Fibroblast of skin of left quadriceps (primary cell): ENCODE measurements at regions not wholly inside any gene's neighbourhood (a gene's known extent, or its start where the extent isn't known, plus 50 kb on each side); places are given as distances from the start of the nearest gene placed in this dataset.
"Not testable (repeated sequence)": the region's sequence is repeated elsewhere in the genome, so short reads cannot be mapped to it uniquely, and the experiment has no call there.

Experiments used
- DNase-seq, 2 experiments: peaks; one replicate each; pipeline ENCODE4 v3.0.0-alpha.2; 2013; ENCODE audit warnings: low read depth in 2 of 2

DNA sequence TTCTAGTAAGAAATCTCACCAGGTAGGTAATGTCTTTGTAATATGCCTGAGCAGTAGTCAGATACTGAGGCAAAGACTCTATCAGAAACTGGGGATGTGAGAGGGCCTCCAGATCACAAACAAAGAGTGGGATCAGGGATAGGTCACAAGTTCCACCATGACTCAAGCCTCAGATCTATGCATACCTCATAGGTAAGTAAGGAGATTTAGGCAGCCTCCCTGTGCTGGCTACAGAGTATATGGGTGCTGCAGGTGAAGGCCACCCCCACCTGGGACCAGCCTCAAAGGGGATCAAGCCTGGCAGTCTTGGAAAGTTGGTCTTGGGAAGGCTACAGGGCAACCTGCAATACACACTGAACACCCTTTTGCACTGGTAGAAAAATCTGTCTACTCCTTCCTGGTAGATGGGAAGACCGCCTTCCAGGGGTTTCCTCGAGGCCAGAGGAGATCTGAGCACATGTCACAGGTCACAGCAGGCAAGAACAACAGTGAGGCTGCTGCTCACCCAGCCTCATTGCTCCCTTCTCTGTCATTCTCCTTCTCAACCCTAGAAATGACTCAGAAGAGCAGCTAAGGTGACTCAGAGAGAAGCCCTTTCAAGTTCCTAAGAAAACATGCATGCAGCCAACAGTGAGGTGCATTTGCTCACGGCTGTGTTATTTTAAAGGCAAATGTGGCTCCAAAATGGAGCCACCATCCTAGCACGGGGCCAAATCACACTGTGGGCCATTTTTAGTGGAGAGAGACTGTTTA is 143.4 kb upstream of the CDKN3 start:
- peak; percentile 46 to 48 for DNase-seq

DNA sequence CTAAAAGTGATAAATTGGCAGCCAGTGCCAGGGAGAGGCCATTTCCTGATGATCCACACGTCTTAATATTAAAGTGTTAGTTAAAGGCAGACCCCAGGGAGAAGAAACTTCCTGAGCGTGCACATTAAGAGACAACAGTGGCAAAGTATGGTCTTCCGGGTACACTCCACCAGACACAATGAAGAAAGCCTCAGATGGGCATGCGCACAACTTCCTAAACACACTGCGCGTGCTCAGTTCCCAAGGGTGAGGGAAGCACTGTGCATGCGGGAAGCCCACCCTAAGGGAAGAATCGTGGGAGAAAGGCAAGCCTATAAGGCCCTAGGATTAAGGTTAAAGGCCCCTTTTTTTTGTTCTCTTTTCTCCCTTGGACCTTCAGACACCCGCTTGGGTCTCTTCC is 140.7 kb upstream of the CDKN3 start:
- DNase-seq, result no peak

DNA sequence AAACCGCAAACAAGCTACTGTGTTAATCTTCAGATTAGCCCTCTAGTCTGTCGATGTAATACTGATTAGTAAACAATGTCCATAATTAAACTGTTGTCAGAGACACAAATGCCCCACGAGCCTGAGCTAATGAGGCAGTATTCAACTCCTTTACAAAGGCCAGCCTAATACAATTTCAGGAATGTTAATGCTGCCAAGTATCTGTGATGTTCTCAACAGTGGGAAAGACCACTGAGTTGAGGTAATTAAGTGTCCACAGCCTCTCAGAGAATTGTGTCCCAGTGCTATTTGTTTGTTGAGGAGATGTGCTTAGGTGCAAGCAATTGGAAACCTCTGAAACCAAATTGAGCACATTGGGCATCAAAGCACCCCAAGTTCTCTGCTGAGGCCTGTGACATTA is 139.4 kb upstream of the CDKN3 start:
- no peak for DNase-seq

- no peak for DNase-seq
Observed at GRCh38 chr14:54258382-54258781, 138.4 kb upstream of the CDKN3 start.

- DNase-seq, result no peak
Observed at GRCh38 chr14:54259821-54260220, 137.0 kb upstream of the CDKN3 start.

GRCh38 chr14:54261283-54261682 is 135.5 kb upstream of the CDKN3 start:
- DNase-seq, result no peak

GRCh38 chr14:54266616-54267015 is 130.2 kb upstream of the CDKN3 start:
- not testable (repeated sequence) for DNase-seq

GRCh38 chr14:54267172-54267571 is 129.6 kb upstream of the CDKN3 start:
- no peak for DNase-seq

GRCh38 chr14:54275997-54276725 is 120.6 kb upstream of the CDKN3 start:
- DNase-seq, result no peak

DNA sequence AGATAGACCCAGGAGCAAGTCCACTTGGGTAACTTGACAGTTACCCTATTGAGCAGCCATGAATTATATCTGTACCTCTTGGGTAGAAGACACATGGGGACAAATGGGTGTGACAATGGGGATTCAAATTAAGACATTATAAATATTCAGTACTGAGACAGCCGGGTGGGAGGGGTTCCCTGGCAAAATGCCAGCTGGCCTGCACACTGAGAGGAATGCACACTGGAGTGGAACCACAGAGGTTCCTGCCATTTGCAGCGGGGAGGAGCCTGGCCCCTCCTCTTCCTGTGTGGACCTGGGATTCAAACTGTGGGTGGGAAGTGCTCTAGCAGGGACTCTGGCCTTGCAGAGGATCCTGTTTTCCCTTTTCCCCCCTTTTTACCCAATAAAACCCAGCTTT is 118.7 kb upstream of the CDKN3 start:
- no peak for DNase-seq

GRCh38 chr14:54278665-54279295 is 118.0 kb upstream of the CDKN3 start:
- no peak for DNase-seq

- DNase-seq, result no peak
Observed at GRCh38 chr14:54282849-54283248, 114.0 kb upstream of the CDKN3 start.

GRCh38 chr14:54285030-54285429 is 111.8 kb upstream of the CDKN3 start:
- DNase-seq, result no peak

DNA sequence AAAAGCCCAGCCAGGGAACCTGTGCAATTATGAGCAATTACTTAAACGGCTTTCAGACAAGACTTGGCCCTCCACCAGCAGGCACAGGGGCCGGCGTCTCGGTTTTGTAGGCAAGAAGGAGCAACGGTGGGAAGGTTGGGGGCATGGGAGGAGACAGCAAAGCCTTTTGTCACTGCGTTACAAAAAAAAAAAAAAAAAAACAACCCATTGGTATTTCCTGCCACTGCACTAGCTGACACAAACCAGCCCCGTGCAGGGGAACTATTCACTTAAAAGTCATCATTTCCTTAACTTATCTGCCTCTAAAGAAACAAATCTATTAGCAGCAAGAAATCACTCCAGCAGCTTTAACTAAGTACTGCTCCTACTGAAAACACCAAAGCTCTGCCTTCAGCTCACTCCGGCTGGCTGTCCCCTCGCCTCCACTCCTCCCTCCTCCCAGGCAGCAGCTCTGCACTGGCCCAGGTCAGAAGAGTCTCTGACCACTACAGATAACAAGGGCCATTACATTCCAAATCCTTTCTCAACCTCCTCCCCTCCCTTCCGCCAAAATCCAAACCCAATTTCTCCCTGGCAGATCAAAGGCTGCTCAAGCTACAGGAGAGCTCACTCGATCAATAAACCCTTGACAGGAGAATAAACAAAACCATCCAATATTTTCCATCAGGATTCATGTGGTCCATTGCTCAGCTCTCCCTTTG is 105.2 kb upstream of the CDKN3 start:
- no peak for DNase-seq

- no peak for DNase-seq
Observed at GRCh38 chr14:54294802-54295201, 102.0 kb upstream of the CDKN3 start.

DNA sequence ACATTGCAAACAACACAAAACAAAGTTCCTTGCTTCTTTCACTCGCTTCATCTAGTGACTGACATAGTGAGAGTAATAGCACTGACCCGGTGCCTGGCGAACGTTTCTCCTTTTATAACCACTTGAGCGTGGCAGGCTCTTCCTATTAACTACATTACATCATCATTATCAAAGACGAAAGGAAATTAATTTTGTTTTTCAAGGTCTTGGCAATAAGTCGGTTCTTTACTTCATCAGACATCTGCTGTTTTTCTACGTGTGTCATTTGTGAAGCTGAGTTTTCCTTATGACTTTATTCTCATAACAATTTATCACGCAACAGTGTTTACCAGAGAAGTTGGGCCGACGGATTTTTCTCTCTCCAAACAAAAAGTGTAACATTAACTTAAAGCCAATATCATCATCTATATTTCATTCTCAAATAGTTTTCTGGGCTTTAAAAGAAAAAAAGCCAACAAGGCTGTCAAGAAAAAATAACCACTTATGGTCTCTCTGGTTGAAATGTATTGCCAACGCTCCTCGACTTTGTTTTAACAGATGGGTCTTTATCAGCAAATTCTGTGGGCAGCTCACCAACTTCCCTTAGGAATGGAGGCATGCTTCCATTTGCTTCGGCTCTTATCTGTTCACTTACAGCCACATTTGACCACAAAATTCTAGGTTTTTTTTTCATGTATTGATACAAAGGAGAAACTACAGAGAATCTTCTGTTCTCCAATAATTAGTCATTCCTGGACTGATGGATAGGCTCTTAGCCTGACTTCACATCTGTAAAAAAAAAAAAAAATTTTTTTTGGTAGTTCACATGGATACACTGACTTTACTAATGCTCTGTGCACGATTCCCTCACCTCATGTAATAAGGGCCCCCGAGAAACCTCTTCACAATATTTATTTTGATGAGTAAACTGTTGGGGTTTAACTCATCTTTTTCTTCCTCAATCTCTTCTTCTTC is 97.1 kb upstream of the CDKN3 start:
- DNase-seq, result no peak

DNA sequence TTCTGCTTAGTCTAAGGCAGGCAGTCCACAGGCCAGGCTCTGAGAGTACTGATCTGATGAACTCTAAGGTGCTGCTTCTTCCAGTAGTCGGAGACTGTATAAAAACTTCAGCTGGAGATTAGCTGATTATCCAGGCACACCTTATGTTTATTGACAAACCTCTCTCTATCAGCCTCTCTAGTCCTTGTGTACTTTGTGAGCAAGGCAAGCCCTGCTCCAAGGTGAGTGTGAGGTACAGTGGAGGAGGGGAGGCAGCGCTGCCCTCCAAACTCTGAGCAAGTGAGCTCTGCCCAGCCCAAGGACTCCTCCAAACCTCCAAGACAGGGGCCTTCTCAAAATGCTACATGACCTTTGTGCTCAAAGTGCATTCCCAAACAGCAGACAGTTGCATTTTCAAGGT is 95.9 kb upstream of the CDKN3 start:
- no peak for DNase-seq

DNA sequence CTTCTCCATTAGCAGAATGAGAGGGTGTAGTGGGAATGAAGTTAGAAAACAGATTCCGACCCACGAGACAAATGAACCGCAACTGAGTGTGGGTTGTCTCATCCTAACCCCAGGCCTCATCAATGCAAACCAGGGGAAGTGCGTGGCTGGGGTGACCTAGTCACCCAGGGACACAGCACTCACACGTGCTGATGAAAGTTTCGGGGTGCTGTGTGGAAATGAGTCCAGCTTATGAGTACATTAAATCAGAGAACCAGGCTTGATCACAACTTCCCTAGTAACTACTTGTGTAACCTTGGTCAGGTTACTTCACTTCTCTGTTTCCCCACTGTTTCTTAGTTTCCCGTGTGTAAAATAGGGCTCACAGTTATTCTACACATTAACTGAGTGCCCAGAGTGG is 95.4 kb upstream of the CDKN3 start:
- no peak for DNase-seq

- DNase-seq, result no peak
Observed at GRCh38 chr14:54306806-54307205, 90.0 kb upstream of the CDKN3 start.

DNA sequence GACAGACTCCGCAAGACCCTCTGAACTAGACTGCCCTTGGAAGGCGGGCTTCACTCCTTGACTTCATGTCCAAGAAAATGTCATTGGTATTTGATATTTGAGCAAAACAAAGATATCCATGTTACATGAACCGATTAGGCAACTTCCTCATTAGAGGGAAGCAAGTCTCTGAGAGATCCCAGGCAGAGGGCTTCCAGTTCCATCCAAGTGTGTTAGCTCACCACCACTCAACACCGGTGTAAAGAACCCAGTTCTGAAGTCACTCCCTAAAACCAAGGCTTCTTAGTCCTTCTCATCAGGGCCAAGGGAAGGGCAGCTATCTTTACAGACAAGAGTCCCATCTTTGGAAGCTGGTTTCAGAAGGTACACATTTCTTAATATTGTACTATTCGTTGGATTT is 87.2 kb upstream of the CDKN3 start:
- no peak for DNase-seq

DNA sequence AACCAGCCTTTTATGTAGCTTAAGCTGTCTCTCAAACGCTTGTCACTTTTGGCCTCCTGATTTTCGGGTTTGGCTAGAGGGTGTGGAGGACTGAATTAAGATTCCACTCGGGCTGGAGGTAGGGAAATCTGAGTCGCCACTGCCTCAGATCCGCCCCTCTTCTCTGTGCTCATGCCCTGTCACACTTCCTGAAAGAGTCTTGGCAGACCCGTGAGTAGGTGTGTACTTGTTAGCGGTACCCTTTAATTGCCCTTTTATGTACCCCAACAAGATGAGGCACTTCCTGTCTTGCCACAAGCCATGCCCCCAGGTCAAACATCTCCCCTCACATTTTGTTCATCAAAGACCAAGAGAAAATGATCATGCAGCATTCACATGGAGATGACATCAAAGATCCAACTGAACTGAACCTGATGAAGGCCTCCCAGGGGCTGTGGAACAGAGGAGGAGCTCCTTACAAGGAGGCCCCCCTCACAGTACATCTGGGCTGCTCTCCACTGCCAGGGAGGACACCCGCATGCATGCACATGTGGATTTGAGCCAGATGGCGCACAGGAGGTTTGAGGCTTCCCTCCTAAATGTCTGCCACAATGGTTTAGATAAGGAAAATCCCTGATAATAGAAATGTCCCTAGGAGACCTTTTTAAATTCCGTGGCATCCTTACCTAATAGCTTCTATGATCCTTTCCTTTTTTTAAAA is 86.5 kb upstream of the CDKN3 start:
- no peak for DNase-seq
